GM23248 (cell line): ENCODE measurements at regions not wholly inside any gene's neighbourhood (a gene's known extent, or its start where the extent isn't known, plus 50 kb on each side); places are given as distances from the start of the nearest gene placed in this dataset.

Experiments
- DNase-seq: peaks from one replicate; pipeline ENCODE4 v3.0.0-alpha.2; 2015
- H2AFZ ChIP-seq: fragments of 200-600 bp; sonication (generic); 2 replicates; pipeline ENCODE4 v1.6.1; 2016; ENCODE audit warnings: antibody characterized with exemption
- H3F3A ChIP-seq: fragments of 200-600 bp; sonication (generic); 2 replicates; pipeline ENCODE4 v1.6.1; 2016; ENCODE audit warnings: mild to moderate bottlenecking, antibody characterized with exemption, mixed run types; ENCODE audit not compliant: insufficient read depth
- H3K27ac ChIP-seq: fragments of 200-600 bp; sonication (generic); 2 replicates; pipeline ENCODE4 v1.5.1; 2016; ENCODE audit warnings: mild to moderate bottlenecking
- H3K27me3 ChIP-seq: fragments of 200-600 bp; sonication (generic); replicated peaks from 2 replicates; pipeline ENCODE4 v1.6.1; 2016; ENCODE audit warnings: mild to moderate bottlenecking; ENCODE audit not compliant: insufficient read depth
- H3K36me3 ChIP-seq: fragments of 200-600 bp; sonication (generic); 2 replicates; pipeline ENCODE4 v1.6.1; 2016; ENCODE audit warnings: low read depth, mild to moderate bottlenecking
- H3K4me1 ChIP-seq: fragments of 200-600 bp; sonication (generic); 2 replicates; pipeline ENCODE4 v1.6.1; 2016; ENCODE audit warnings: mild to moderate bottlenecking; ENCODE audit not compliant: insufficient read depth
- H3K4me2 ChIP-seq: fragments of 200-600 bp; sonication (generic); one replicate; pipeline ENCODE4 v1.6.1; 2016; ENCODE audit warnings: mild to moderate bottlenecking; ENCODE audit not compliant: unreplicated experiment
- H3K4me3 ChIP-seq: fragments of 200-600 bp; sonication (generic); 2 replicates; pipeline ENCODE4 v1.5.1; 2016; ENCODE audit warnings: mild to moderate bottlenecking
- H3K79me2 ChIP-seq: fragments of 200-600 bp; sonication (generic); 2 replicates; pipeline ENCODE4 v1.6.1; 2016; ENCODE audit warnings: mild to moderate bottlenecking; ENCODE audit not compliant: insufficient read depth
- H3K9ac ChIP-seq: fragments of 200-600 bp; sonication (generic); 2 replicates; pipeline ENCODE4 v1.6.1; 2016; ENCODE audit warnings: mild to moderate bottlenecking
- H3K9me2 ChIP-seq: fragments of 200-600 bp; sonication (generic); 2 replicates; pipeline ENCODE4 v1.6.1; 2016; ENCODE audit warnings: mixed run types, mild to moderate bottlenecking, moderate library complexity; ENCODE audit not compliant: insufficient read depth
- H3K9me3 ChIP-seq: fragments of 200-600 bp; sonication (generic); one replicate; pipeline ENCODE4 v1.6.1; 2017; ENCODE audit warnings: low read depth
- H4K20me1 ChIP-seq: fragments of 200-600 bp; sonication (generic); 2 replicates; pipeline ENCODE4 v1.6.0; 2016; ENCODE audit not compliant: insufficient read depth
- EZH2 ChIP-seq: fragments of 200-600 bp; sonication (generic); IDR thresholded peaks from 2 replicates; pipeline ENCODE4 v1.6.1; 2018; ENCODE audit warnings: antibody characterized with exemption, mild to moderate bottlenecking; ENCODE audit not compliant: insufficient read depth, poor library complexity, severe bottlenecking
- EZH2phosphoT487 ChIP-seq: fragments of 200-600 bp; sonication (generic); IDR thresholded peaks from 2 replicates; pipeline ENCODE4 v1.6.1; 2018; ENCODE audit warnings: antibody characterized with exemption, moderate library complexity, mild to moderate bottlenecking, low read depth; ENCODE audit not compliant: insufficient read depth
- WGBS, 2 experiments: methylation state at CpG; one replicate each; pipeline ENCODE4 v1.1.6; 2015 to 2017; ENCODE audit warnings: low lambda C conversion rate in 2 of 2, low coverage in 1 of 2; ENCODE audit errors: missing lambda C conversion rate in 2 of 2; 5-methylcytosine and 5-hydroxymethylcytosine counted together
- in situ Hi-C: fragments of 300-500 bp; cut with MboI; formaldehyde crosslinking; loops from 2 replicates; pipeline ENCODE4 v1.15.0; 2020

GRCh38 chr12:97957109-97957508 is 494.5 kb downstream of the RMST start:
- Histone ChIP-seq H3K36me3 (no peaks in the 10 kb centered on the region), H3K79me2 (no peaks in the 10 kb centered on the region), H3F3A (no peaks in the 10 kb centered on the region), H3K9me3 (no peaks in the 10 kb centered on the region), H3K9me2 (no peaks in the 10 kb centered on the region), H3K4me2 (no peak overlapping the region), H3K4me1 (no peaks in the 10 kb centered on the region), H4K20me1 (no peaks in the 10 kb centered on the region), H3K4me3 (no peak overlapping the region), H2AFZ (no peak overlapping the region), H3K9ac (no peak overlapping the region), H3K27ac (no peak overlapping the region), H3K27me3 (no peaks in the 10 kb centered on the region)
- 6 to 8% methylated on average over 1 of the region's 1 CpG for WGBS, 2 experiments
- in situ Hi-C loops = no loop called here
- TF ChIP-seq EZH2 (no peak), EZH2phosphoT487 (no peak)
- no peak for DNase-seq

GRCh38 chr12:97960225-97960624 is 497.6 kb downstream of the RMST start:
- no peaks in the 10 kb centered on the region for H3K79me2 ChIP-seq
- H3K27ac ChIP-seq = no peak overlapping the region
- DNase-seq = no peak
- TF ChIP-seq EZH2phosphoT487 = no peak
- TF ChIP-seq EZH2 = no peak
- 46 to 52% methylated on average over 3 of the region's 3 CpGs for WGBS, 2 experiments
- no peaks in the 10 kb centered on the region for H3F3A ChIP-seq
- H3K9me3 ChIP-seq = no peaks in the 10 kb centered on the region
- no peak overlapping the region for H3K9ac ChIP-seq
- no peaks in the 10 kb centered on the region for H3K36me3 ChIP-seq
- H3K4me2 ChIP-seq = no peak overlapping the region
- in situ Hi-C loops = no loop called here
- H3K4me3 ChIP-seq = no peak overlapping the region
- H3K9me2 ChIP-seq = no peaks in the 10 kb centered on the region
- no peaks in the 10 kb centered on the region for H3K27me3 ChIP-seq
- H4K20me1 ChIP-seq = no peaks in the 10 kb centered on the region
- H3K4me1 ChIP-seq = no peaks in the 10 kb centered on the region
- no peak overlapping the region for H2AFZ ChIP-seq

- Histone ChIP-seq H3K27me3 (no peaks in the 10 kb centered on the region), H3K4me3 (no peak overlapping the region), H3K4me2 (no peak overlapping the region), H3K36me3 (no peaks in the 10 kb centered on the region), H3K4me1 (no peaks in the 10 kb centered on the region), H3F3A (no peaks in the 10 kb centered on the region), H3K27ac (no peak overlapping the region), H3K79me2 (no peaks in the 10 kb centered on the region), H3K9me2 (no peaks in the 10 kb centered on the region), H3K9me3 (no peaks in the 10 kb centered on the region), H3K9ac (no peak overlapping the region), H2AFZ (no peak overlapping the region), H4K20me1 (no peaks in the 10 kb centered on the region)
- in situ Hi-C loops = no loop called here
- DNase-seq = no peak
- WGBS, 2 experiments = 27 to 35% methylated on average over 5 of the region's 5 CpGs
- TF ChIP-seq EZH2phosphoT487 = no peak
- TF ChIP-seq EZH2 = no peak
Observed at GRCh38 chr12:97960741-97961608, 498.4 kb downstream of the RMST start.

DNA sequence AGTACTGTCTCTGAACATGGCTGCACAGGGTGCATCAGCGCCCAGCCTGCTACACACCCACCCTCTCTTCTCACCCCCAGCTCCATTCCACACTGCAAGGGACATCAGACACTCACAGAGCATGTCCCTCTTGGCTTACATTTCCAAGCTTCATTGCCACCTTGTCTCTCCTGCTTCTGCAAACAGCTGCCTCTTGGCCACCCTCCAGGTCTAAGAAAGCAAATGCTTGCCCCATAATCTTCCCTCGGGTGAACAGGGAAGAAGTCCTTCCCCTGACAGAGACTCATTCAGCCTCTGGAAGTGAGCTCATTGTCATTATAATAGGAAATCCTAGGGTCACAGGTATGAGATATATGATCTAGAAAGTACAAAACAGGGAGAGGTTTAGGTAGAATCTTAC is 505.2 kb downstream of the RMST start:
- in situ Hi-C loops = no loop called here
- Histone ChIP-seq H3K4me1 (no peaks in the 10 kb centered on the region), H3K9ac (no peak overlapping the region), H3K9me3 (no peaks in the 10 kb centered on the region), H3K9me2 (no peaks in the 10 kb centered on the region), H3K79me2 (no peaks in the 10 kb centered on the region), H2AFZ (no peak overlapping the region), H3K4me2 (no peak overlapping the region), H3K27ac (no peak overlapping the region), H3F3A (no peaks in the 10 kb centered on the region), H3K4me3 (no peak overlapping the region), H3K36me3 (no peaks in the 10 kb centered on the region), H3K27me3 (no peaks in the 10 kb centered on the region), H4K20me1 (no peaks in the 10 kb centered on the region)
- TF ChIP-seq EZH2phosphoT487 = no peak
- no peak for TF ChIP-seq EZH2
- WGBS, 2 experiments = 5 to 9% methylated on average over 2 of the region's 2 CpGs
- DNase-seq = no peak
